PC-3 (cell line): ENCODE measurements at regions not wholly inside any gene's neighbourhood (a gene's known extent, or its start where the extent isn't known, plus 50 kb on each side); places are given as distances from the start of the nearest gene placed in this dataset.

Experiments used
- ATAC-seq: fragments of 200-7000 bp; cut with Tn5 transposase; 2 replicates; pipeline ENCODE4 v1.9.1; 2020; ENCODE audit warnings: mild to moderate bottlenecking, moderate library complexity
- BruUV-seq: library from RNA; stranded (reverse); fragments of 400-500 nt; replicated peaks from 2 replicates; lab custom pipeline; 2021; lab: Mats Ljungman, UMichigan
- CTCF ChIA-PET: fragments of 300-600 bp; sonication (Branson Sonifier 250); formaldehyde crosslinking; loops from one replicate; lab custom pipeline; 2022; ENCODE audit warnings: antibody characterized with exemption; lab: Charles Lee
- POLR2A ChIA-PET: fragments of 300-600 bp; sonication (Branson Sonifier 250); formaldehyde crosslinking; loops from one replicate; lab custom pipeline; 2022; ENCODE audit warnings: antibody characterized with exemption; ENCODE audit not compliant: unreplicated experiment; lab: Charles Lee
- DNase-seq: peaks from one replicate; pipeline ENCODE4 v3.0.0-alpha.2; 2015
- H2AFZ ChIP-seq: fragments of 300-600 bp; sonication (generic); 2 replicates; pipeline ENCODE4 v1.6.0; 2016; ENCODE audit warnings: antibody characterized with exemption, low read length
- H3F3A ChIP-seq: fragments of 300-600 bp; sonication (generic); one replicate; pipeline ENCODE4 v1.6.0; 2017; ENCODE audit warnings: antibody characterized with exemption, low read length, control low read depth, mild to moderate bottlenecking; ENCODE audit not compliant: unreplicated experiment
- H3K27ac ChIP-seq: fragments of 300-600 bp; sonication (generic); 2 replicates; pipeline ENCODE4 v1.5.1; 2016; ENCODE audit warnings: mild to moderate bottlenecking, low read length
- H3K27me3 ChIP-seq: fragments of 300-600 bp; sonication (generic); 2 replicates; pipeline ENCODE4 v1.6.1; 2016; ENCODE audit warnings: low read length, mixed read lengths
- H3K36me3 ChIP-seq: fragments of 300-600 bp; sonication (generic); 2 replicates; pipeline ENCODE4 v1.6.1; 2016; ENCODE audit warnings: low read depth, mixed run types, low read length, mixed read lengths
- H3K4me1 ChIP-seq: fragments of 300-600 bp; sonication (generic); 2 replicates; pipeline ENCODE4 v1.5.1; 2016; ENCODE audit warnings: low read length; ENCODE audit not compliant: insufficient read depth
- H3K4me2 ChIP-seq: fragments of 300-600 bp; sonication (generic); 2 replicates; pipeline ENCODE4 v1.6.0; 2016; ENCODE audit warnings: low read length
- H3K4me3 ChIP-seq: fragments of 300-600 bp; sonication (generic); 2 replicates; pipeline ENCODE4 v1.5.1; 2016; ENCODE audit warnings: mild to moderate bottlenecking, low read length, mixed read lengths
- H3K79me2 ChIP-seq: fragments of 300-600 bp; sonication (generic); 2 replicates; pipeline ENCODE4 v1.6.1; 2017; ENCODE audit warnings: low read length, mixed read lengths
- H3K9ac ChIP-seq: fragments of 300-600 bp; sonication (generic); 2 replicates; pipeline ENCODE4 v1.6.0; 2016; ENCODE audit warnings: mild to moderate bottlenecking, low read length
- H3K9me2 ChIP-seq: fragments of 300-600 bp; sonication (generic); replicated peaks from 2 replicates; pipeline ENCODE4 v1.6.1; 2016; ENCODE audit warnings: mixed run types, low read length, mixed read lengths
- H3K9me3 ChIP-seq: fragments of 300-600 bp; sonication (generic); 2 replicates; pipeline ENCODE4 v1.6.1; 2016; ENCODE audit warnings: low read length, mixed read lengths
- H4K20me1 ChIP-seq: fragments of 300-600 bp; sonication (generic); 2 replicates; pipeline ENCODE4 v1.6.1; 2016; ENCODE audit warnings: low read length, mixed read lengths
- EZH2 ChIP-seq: fragments of 300-600 bp; sonication (generic); IDR thresholded peaks from one replicate; pipeline ENCODE4 v1.6.1; 2017; ENCODE audit warnings: antibody characterized with exemption, mild to moderate bottlenecking, low read length; ENCODE audit not compliant: unreplicated experiment
- EZH2phosphoT487 ChIP-seq: fragments of 300-600 bp; sonication (generic); IDR thresholded peaks from 2 replicates; pipeline ENCODE4 v1.6.1; 2018; ENCODE audit warnings: mild to moderate bottlenecking, antibody characterized with exemption, low read length, borderline replicate concordance
- intact Hi-C: fragments of 100-400 bp; cut with micrococcal nuclease; formaldehyde crosslinking; loops from 2 replicates; pipeline ENCODE4 v1.9.0; 2023
- TF ChIP-seq, protein P1 (sequence below): fragments of 300-600 bp; sonication (generic); conservative IDR thresholded peaks from 2 replicates; pipeline ENCODE4 v1.5.1; 2017; ENCODE audit warnings: antibody characterized with exemption, low read depth, mild to moderate bottlenecking, low read length

DNA sequence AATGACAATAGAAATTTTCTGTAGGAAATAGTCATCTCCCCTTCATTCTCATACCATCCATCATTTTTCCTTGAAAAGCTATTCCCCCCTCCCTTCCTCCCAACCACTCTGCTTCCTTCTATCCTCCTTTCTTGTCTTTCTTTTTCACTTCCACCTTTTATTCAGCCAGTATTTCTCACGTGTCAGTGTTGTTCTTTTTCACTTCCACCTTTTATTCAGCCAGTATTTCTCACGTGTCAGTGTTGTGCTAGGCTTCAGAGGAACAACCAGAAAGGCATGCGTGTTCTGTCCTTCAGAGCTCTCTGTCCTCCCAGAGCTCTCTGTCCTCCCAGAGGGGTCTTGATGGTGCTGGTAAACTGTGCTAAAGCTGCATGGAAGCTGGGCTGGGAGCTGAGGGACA is 419.6 kb downstream of the GADD45G start:
- BruUV-seq: no TSS peak
- no peak for ATAC-seq
- H3F3A ChIP-seq: no peaks in the 10 kb centered on the region
- H3K79me2 ChIP-seq: no peaks in the 10 kb centered on the region
- no peaks in the 10 kb centered on the region for H3K36me3 ChIP-seq
- ChIA-PET POLR2A (no interaction called here), CTCF (no interaction called here)
- no peaks in the 10 kb centered on the region for H3K9me3 ChIP-seq
- no peaks in the 10 kb centered on the region for H3K27me3 ChIP-seq
- no peak overlapping the region for H3K4me3 ChIP-seq
- TF ChIP-seq, protein P1, sequence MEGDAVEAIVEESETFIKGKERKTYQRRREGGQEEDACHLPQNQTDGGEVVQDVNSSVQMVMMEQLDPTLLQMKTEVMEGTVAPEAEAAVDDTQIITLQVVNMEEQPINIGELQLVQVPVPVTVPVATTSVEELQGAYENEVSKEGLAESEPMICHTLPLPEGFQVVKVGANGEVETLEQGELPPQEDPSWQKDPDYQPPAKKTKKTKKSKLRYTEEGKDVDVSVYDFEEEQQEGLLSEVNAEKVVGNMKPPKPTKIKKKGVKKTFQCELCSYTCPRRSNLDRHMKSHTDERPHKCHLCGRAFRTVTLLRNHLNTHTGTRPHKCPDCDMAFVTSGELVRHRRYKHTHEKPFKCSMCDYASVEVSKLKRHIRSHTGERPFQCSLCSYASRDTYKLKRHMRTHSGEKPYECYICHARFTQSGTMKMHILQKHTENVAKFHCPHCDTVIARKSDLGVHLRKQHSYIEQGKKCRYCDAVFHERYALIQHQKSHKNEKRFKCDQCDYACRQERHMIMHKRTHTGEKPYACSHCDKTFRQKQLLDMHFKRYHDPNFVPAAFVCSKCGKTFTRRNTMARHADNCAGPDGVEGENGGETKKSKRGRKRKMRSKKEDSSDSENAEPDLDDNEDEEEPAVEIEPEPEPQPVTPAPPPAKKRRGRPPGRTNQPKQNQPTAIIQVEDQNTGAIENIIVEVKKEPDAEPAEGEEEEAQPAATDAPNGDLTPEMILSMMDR: no peak
- no peak for TF ChIP-seq EZH2
- TF ChIP-seq EZH2phosphoT487: no peak
- H3K27ac ChIP-seq: no peak overlapping the region
- no peaks in the 10 kb centered on the region for H3K4me1 ChIP-seq
- H2AFZ ChIP-seq: no peak overlapping the region
- H4K20me1 ChIP-seq: no peaks in the 10 kb centered on the region
- H3K9ac ChIP-seq: no peak overlapping the region
- H3K9me2 ChIP-seq: no peaks in the 10 kb centered on the region
- intact Hi-C loops: no loop called here
- H3K4me2 ChIP-seq: no peak overlapping the region
- no peak for DNase-seq

DNA sequence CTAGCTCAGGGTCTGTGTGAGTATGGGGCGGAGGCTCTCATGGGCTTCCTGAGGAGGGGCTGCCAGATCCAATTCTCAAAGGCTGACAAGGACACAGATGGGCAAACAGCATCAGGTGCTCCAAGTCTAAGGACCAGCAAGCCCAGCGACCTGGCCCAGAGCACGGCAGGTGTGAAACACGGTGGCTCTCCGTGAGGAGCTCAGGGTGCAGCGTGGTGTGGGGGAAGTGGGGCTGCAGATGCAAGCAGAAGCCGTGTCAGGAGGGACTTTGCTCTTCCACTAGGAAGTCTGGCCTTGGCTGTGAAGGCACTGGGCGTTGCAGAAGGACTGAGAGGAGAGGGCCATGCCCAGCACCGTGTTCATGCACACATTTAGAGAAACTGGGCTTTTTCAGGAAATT is 420.0 kb downstream of the GADD45G start:
- Histone ChIP-seq H3K4me2 (no peak overlapping the region), H3K27me3 (no peaks in the 10 kb centered on the region), H3K4me3 (no peak overlapping the region), H3K79me2 (no peaks in the 10 kb centered on the region), H3K4me1 (no peaks in the 10 kb centered on the region), H3K27ac (no peak overlapping the region), H2AFZ (no peak overlapping the region), H3K9ac (no peak overlapping the region), H3K36me3 (no peaks in the 10 kb centered on the region), H3K9me3 (no peaks in the 10 kb centered on the region), H3K9me2 (no peaks in the 10 kb centered on the region), H4K20me1 (no peaks in the 10 kb centered on the region), H3F3A (no peaks in the 10 kb centered on the region)
- BruUV-seq: no TSS peak
- intact Hi-C loops: no loop called here
- TF ChIP-seq EZH2 (no peak), EZH2phosphoT487 (no peak)
- TF ChIP-seq, protein P1: no peak
- ChIA-PET POLR2A (no interaction called here), CTCF (no interaction called here)
- no peak for ATAC-seq
- DNase-seq: no peak

DNA sequence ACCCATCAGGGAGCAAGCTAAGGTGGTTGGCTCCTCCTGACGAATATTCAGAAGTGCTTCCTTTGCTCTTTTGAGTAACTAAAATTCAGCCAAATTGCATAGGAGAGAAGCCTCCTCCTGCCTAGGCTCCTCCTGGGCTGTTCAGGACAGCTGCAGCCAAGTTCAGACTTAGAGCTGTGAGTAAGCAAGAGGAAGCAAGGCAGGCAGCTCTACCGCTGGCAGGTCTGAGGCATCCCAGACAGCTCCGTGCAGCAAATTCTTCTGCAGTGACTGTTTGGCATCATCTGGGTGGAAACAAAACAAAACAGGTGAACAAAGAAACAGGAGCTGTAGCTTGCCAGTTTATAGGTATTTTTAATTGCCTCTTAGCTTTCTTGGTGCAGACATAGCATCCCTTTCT is 421.0 kb downstream of the GADD45G start:
- DNase-seq (peak; percentile 49), ATAC-seq (no peak)
- no peaks in the 10 kb centered on the region for H3F3A ChIP-seq
- H3K4me3 ChIP-seq: no peak overlapping the region
- H3K27me3 ChIP-seq: no peaks in the 10 kb centered on the region
- no peaks in the 10 kb centered on the region for H3K9me3 ChIP-seq
- no peaks in the 10 kb centered on the region for H4K20me1 ChIP-seq
- TF ChIP-seq, protein P1: no peak
- TF ChIP-seq EZH2phosphoT487: no peak
- TF ChIP-seq EZH2: no peak
- no peak overlapping the region for H3K9ac ChIP-seq
- no peaks in the 10 kb centered on the region for H3K79me2 ChIP-seq
- CTCF ChIA-PET: no interaction called here
- H3K36me3 ChIP-seq: no peaks in the 10 kb centered on the region
- H2AFZ ChIP-seq: no peak overlapping the region
- H3K4me2 ChIP-seq: no peak overlapping the region
- no peaks in the 10 kb centered on the region for H3K4me1 ChIP-seq
- intact Hi-C loops: no loop called here
- POLR2A ChIA-PET: no interaction called here
- no peak overlapping the region for H3K27ac ChIP-seq
- BruUV-seq: no TSS peak
- H3K9me2 ChIP-seq: no peaks in the 10 kb centered on the region
